WI38 (cell line): ENCODE measurements at regions not wholly inside any gene's neighbourhood (a gene's known extent, or its start where the extent isn't known, plus 50 kb on each side); places are given as distances from the start of the nearest gene placed in this dataset.

Experiments used
- H3K4me3 ChIP-seq: 2 replicates; pipeline ENCODE4 v1.5.1; 2011; ENCODE audit warnings: low read depth, mild to moderate bottlenecking, control low read depth, low read length
- CTCF ChIP-seq: IDR thresholded peaks from 2 replicates; pipeline ENCODE4 v1.5.1; 2012; ENCODE audit warnings: low read depth, mild to moderate bottlenecking, control low read depth, low read length

DNA sequence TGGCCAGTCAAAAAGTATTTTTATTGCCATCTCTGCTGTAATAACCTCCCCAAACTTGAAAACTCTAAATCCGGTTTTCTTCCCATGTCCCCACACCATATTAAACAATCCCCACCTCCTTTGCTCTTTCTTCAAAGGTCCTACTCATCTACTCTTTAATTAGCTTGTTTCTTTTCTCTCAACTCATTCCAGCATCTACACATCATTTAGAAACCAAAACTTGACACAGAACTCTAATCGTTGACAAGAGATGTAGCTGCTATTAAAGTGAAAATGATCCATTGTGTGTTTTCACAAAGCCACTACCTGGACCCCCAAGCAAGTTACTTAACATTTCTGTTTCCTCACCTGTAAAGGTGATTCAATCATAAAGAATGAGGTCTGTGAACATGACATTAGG lies 436.3 kb upstream of the NPVF start:
- no peak for TF ChIP-seq CTCF
- no peak overlapping the region for H3K4me3 ChIP-seq

DNA sequence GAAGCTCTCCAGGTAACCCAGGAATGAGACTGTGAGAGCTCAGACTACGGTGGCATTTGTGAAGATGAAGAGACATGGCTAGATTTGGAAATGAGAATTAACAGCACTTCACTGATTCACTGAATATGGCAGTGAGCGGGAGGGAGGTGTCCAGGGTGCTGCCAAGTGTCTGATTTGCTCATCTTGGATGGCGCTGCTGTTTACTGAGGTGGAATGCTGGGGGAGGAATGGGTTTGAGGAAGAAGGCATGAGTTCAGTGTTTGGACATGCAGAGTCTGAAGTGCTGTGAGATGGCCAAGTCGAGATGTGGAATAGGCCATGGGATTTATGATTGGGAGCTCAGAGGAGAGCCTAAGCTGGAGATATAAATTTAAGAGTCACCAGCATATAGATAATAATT lies 437.1 kb upstream of the NPVF start:
- TF ChIP-seq CTCF: no peak
- no peak overlapping the region for H3K4me3 ChIP-seq

DNA sequence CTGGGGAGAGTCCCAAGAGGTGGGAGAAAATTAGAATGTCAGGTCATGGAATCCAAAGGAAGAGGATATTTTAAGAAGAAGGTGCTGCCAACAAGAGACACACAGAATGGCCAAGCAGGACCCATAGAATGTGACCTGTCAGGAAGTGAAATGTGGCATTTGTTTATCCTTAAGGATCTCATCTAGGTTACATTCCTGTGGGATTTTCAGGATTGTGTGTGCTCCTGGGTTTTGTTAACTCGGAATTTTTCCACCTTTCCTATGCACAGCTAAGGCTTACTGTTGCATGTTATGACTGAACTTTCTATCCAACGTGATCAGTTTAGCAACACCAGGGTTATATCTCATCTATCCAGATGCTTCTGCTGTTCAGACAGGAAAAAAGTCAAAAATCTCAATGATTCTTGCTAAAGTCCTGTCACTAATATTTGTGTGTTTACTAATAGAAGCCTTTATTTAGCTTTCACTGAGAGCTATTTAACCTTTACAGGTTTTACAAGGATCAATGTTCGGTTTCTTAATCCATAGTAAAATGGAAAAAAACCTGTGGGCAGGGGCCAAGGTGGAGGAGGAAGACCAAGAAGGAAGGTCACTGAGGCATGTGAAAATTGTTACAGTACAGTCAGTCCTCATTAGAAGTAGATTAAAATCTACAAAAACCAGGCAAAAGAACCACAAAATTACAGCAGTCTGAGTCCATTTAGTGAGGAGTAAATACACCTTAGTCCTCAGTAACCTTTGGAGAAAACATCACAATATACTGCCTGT lies 437.8 kb upstream of the NPVF start:
- no peak overlapping the region for H3K4me3 ChIP-seq
- TF ChIP-seq CTCF: no peak

- TF ChIP-seq CTCF: no peak
- no peak overlapping the region for H3K4me3 ChIP-seq
Observed at GRCh38 chr7:25666671-25667060, 438.4 kb upstream of the NPVF start.

GRCh38 chr7:25669281-25669781 lies 441.0 kb upstream of the NPVF start:
- no peak overlapping the region for H3K4me3 ChIP-seq
- no peak for TF ChIP-seq CTCF

DNA sequence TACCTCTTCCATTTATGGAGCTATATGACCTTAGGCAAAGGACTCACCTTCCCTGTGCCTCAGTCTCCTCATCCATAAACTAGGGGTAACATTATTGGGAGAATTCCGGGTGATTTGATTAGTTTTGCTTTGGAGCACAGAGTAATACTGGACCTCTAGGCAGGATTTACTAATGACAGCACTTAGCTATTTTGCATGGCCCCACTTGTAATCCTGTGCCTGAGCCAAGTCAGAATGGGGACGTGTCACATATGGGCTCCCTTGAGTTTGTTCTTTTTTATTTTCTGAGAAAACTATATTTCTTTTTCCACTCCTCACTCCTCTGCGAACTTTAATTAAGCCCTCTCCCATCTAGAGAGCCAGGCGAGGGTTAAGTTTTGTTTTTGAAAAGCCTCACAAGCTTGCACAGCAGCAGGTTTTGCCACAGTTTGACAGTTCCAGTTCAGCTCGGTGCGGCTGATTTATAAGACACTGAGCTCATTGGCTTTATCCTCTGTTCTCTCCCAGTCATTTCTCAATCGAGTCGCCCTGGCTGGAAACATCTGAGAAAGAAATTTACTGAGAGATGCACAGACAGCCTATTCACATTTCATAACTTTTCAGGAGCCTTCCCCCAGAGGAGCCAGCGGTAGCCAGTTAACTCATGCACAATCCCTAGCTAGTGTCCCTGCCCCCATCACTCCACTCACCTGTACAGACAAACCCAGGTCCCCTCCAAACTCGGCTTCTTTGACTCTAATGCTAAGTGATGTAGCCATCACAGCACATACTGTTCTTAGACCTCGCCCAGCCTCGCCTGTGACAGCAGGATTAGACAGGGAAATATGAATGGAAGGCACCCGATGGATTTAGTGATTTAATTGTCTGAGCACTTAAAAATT lies 441.9 kb upstream of the NPVF start:
- H3K4me3 ChIP-seq: no peak overlapping the region
- TF ChIP-seq CTCF: no peak

- TF ChIP-seq CTCF: no peak
- no peak overlapping the region for H3K4me3 ChIP-seq
Observed at GRCh38 chr7:25671111-25671510, 442.8 kb upstream of the NPVF start.
